NCI-H526 (cell line): ENCODE measurements at regions not wholly inside any gene's neighbourhood (a gene's known extent, or its start where the extent isn't known, plus 50 kb on each side); places are given as distances from the start of the nearest gene placed in this dataset.

Experiments used
- DNase-seq, 2 experiments: peaks; one replicate each; lab custom pipeline; 2025; lab: John Stamatoyannopoulos, UW

DNA sequence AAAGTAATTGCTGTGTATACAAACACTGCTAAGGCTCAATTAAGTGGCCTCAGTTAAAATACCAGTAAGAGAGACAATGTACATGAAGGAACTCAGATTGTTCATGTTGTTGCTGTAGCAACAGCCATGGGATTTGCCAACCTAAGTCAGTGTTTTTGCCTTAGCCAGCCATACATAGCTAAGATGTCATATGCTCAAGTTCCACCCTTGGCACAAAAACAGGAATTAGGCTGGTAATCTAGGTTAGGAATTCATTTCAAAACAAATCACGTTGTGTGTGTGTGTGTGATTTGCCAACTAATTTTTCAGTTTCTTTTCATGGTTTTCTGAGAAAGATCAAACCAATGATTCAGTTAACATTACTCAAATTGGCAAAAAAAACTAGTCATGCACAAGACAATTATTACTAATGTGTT, 143.7 kb upstream of the KCNMB2 start:
- DNase-seq, result no peak

DNA sequence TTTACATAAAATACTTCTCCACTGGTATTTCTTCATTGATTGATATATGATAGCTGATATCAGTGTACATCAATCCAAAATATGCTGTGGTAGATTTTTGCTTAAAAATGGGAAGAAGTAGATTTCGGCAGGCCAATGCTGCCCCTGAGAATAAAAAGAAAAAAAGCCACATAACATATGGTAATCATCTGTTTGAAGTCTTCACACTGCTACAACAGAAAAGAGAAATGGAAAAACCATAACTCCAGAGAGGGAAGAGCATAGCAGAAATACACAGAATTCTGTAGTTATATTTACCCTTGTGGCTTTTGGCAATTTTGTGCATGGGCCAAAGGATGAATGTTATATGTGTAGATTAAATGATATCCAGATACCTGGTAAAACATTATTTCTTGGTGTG, 143.1 kb upstream of the KCNMB2 start:
- DNase-seq, result no peak

DNA sequence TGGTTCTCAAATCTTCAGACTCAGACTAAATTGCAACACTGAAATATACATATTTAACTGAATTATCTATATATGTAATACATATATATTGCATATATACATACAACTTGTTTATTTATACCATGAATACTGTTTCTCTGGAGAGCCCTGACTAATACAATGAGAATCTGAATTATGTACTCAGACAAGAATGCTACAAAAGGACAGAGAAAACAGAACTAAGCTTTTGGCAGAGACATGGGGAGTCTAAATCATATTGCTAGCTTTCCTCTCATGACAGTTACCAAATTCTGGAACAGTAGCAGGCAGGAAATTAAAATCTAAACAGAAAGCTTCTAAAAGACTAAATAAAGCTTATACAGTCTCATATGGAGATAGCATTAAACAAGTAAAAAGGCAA, 142.4 kb upstream of the KCNMB2 start:
- DNase-seq, result no peak

DNA sequence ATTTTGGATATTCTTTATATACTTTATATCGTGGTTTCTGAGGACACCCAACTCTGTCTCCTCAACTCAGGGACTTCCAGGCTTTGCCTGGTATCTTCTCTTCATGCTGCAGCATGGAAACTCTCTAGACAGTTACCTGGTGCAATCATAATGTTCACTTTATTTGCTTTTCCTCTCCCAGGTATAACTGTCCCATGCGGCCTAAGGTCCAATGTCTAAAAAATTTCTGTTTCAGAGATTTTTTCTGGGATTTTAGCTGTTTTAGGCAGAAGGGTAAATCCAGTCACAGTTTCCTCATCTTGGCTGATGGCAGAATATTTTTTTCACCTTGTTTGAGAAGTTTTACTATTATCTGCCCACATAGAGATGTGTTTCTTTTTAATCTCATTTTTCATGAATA, 139.9 kb upstream of the KCNMB2 start:
- DNase-seq, result no peak

DNA sequence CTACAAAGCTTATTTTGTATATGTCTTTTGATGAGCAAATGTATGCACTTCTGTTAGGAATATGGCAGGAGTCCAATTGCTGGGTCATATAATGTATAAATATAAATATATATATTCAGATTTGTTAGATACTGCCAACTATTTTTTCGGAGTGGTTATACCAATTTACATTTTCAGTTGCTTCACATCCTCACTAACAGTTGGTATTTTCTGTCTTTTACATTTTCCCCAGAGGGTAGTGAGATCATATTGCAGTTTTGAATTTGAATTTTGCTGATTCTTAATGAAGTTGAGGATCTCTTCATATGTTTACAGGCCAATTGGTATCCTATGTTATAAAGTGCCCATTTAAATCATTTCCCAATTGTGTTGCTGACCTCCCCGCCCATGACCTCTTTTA, 139.0 kb upstream of the KCNMB2 start:
- peak in 1 of 2 experiments; percentile 57 for DNase-seq

DNA sequence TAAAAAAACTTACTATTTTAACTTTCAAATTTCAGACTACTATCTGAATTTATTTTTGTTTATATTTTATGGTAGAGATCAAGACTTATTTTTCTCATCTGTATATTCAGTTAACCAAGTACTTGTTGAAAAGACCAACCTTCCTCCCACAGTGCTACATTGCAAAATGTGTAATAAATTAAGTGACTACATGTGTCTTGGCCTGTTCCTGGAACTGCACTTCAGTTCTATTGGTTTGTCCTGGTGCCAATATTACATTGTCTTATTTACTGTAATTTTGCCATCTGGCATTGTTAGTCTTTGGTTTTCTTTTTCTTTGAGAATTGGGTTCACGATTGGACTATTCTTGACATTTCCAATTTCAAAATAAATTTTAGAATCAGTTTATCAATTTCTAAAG, 138.4 kb upstream of the KCNMB2 start:
- DNase-seq, result no peak

DNA sequence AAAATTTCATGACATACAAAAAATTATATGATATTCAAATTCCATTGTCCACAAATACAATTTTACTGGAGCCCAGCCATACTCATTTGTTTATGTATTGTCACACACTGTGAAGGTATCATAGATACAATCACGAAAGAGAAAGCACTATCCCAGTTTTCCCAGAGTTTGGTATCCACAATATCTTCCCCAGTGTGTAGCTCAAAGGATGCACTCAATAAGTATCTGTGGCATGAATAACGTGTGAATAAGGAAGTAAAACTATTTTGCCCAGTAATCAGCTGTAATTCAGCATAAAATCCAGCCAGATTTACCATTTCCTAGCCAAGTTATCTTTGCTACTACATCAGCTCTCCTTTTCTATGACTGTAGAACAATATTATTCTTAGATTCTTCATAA, 131.3 kb upstream of the KCNMB2 start:
- peak in 1 of 2 experiments; percentile 23 for DNase-seq

DNA sequence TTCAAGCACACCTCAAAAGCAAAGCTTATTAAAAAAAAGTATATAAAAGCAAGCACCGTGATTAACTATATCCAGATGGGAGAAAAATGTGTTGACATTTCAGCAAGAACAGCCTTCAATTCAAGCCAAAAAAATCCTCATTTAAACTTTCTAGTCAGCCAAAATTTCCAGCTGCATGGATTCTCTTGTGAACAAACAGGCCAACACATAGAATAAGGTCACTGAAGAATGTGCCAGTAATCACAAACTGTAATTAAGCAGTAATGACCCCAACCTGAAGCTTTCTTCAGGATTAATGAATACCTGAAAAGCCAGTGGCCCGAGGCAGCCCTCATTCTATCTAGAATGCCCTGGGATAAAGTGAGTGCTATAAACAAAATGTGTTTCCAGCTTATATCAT, 130.7 kb upstream of the KCNMB2 start:
- DNase-seq, result no peak

DNA sequence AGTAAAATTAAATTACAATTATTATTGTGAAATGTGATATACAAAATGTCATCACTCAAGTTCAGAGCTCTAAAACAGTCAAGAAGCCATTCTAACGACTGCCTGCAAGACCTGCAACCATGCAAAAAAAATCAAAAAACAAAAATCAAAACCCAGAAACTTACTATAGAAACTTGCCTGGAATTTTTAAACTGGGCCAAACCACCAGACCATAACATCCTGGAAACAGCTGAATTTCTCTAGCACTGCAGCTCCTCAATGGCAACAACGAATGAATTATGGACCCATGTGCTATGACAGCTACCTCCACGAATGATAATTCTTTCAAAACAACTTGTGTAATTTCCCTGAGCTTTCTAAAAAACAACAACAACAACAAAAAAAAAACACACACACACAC, 130.0 kb upstream of the KCNMB2 start:
- no peak for DNase-seq

DNA sequence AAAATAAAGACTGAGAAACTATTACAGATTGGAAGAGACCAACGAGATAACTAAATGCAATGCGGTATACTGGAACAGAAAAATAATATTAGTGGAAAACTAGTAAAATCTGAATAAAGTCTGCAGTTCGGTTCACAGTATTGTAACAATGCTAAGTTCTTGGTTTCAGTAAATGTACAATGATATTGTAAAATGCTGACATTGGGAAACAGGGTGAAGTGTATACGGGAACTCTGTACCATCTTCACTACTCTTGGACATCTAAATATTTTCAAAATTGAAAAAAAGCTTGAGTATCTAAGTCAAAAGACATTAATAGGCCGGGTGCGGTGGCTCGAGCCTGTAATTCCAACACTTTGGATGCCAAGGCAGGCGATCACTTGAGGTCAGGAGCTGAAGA, 120.9 kb upstream of the KCNMB2 start:
- no peak for DNase-seq

DNA sequence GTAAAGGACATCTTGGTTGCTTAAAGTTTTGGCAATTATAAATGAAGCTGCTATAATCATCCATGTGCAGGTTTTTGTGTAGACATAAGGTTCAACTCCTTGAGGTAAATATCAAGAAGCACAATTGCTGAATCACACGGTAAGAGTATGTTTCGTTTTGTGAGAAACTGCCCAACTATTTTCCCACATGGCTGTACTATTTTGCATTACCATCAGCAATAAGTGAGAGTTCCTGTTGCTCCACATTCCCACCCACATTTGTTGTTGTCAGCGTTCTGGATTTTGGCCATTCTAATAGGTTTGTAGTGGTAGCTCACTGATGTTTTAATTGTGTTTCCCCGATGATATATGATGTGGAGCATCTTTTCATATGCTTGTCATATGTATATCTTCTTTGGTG, 118.5 kb upstream of the KCNMB2 start:
- DNase-seq, result no peak

DNA sequence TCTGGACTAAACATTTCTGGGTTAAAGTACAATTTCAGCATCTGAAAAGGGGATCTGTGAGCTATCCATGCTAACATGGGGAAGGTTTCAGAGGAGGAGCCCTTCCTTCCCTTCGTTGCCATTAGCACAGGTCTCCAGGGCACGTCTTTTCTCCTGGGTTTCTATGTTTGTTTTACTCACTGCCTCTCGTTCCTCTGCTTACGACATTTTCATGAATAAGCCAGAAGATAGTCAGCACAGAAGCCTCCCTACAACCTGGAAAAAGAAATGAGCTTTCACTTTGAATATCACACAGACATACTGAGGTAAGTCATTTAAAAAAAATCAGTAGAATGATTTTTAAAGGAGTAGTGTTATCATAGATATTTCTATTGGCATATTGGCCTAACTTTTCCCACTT, 117.2 kb upstream of the KCNMB2 start:
- peak; percentile 36 to 53 for DNase-seq

DNA sequence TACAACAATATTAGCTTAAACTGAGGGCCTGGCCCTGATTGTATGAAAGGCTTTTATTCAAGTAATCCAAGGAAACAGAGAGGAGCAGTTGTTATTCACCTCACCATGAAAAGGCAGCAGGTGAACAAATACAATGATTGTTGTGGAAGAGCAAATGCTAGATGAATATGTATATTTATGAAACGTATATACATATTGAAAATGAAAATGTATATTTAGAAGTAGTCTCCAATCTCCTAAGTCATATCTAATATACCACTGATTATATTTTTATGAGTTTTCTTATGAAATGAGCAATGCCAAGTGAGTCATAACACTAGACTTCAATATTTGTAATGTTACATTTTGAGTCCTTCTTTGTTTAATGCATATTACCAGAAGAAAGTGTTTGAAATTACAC, 116.2 kb upstream of the KCNMB2 start:
- peak; percentile 62 to 73 for DNase-seq

DNA sequence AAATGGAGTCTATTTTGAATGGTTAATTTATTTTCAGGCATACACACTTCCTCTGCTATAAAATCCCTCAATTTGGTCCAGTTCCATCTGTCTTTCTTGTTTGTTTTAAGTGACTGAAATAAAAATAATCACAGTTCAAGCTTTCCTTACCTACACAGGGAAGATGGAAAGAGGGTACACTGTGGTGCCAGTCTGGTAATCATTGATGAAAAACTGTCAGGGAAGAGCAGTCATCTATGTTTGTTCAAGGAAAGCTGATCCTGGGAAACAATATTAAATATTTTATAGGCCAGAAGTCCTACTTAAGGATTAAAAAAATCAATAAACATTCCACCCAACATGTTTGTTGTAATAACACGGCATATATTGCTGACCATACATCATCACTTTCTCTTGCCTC, 115.2 kb upstream of the KCNMB2 start:
- DNase-seq, result peak; percentile 30 to 33

DNA sequence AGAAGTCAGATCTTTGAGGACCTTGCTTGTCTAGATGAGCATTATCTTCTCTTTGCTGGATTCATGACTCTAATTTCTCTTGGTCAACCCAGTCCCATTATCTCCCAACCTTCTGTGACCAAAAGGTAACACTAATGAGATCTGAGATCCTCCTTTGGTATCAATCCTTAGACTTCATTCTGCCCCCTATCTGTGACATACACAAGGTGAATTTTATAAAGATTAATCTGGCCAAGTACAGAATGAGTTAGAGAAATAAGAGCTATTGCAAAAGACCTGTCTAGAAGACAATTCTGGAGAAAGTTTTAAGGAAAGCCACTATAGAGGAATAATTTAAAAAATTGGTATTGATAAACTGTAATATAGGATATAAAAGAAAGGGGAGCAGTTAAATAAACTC, 113.8 kb upstream of the KCNMB2 start:
- DNase-seq, result no peak

DNA sequence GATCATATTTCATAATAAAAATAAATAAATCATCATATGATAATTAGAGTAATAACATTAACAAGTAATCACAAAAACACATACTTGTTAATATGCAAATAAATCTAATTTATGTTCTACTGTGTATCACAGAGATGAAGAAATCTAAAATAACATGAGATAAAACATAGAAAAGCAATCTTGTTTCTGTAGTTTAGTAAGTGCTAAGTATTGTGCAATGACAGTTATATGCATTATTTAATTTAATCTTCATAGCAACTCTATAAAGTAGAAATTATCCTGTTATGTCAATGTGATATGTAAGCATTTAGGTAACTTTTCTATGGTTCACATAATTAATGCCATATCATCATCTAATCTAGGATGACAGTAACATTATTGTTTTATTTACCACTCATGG, 108.2 kb upstream of the KCNMB2 start:
- no peak for DNase-seq

DNA sequence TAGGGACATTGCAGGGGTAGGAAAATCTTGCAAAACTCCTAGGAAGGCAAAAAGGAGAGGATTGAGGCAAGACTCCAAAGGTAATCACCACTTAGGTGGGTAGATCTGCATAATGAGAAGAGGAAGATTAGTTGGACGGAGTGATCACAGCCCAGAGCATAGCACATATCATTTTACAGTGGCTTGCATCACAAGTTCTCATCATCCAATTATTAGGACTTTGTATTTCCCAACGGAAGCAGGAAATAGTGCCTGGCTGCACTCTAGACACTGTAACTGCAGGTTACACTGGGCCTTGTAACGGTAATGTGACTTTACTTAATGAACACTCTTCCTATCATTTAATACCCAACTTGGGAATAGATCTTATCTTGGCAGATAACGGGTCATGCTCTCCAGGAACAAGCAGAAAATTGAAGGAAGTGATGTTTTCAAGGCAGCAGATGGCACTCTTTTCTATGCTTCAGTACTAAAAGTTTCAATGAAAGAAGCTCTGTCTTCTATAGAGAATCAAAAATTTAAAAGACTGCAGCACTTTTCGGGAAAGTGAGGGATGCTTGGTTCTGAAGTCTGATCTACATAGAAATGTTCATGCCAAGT, 101.9 kb upstream of the KCNMB2 start:
- DNase-seq, result peak in 1 of 2 experiments; percentile 31

DNA sequence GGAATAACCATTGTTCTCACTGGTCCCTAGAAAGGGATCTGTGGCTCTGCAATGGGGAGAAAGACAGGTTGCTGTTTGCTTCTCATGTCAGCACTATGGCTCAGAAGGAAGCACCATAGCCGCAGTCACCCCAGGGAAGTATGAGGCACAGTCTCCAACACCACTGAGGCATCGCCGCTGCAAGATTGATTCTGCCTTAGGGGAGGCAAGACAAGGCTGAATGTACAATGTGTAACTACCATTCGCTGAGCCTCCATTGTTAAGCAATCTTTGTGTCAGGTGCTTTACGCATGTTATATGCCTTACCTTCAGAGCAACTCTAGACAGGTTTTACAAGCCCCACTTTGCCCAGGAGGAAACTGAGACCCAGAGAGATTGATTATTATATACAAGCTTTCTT, 100.7 kb upstream of the KCNMB2 start:
- DNase-seq, result no peak

DNA sequence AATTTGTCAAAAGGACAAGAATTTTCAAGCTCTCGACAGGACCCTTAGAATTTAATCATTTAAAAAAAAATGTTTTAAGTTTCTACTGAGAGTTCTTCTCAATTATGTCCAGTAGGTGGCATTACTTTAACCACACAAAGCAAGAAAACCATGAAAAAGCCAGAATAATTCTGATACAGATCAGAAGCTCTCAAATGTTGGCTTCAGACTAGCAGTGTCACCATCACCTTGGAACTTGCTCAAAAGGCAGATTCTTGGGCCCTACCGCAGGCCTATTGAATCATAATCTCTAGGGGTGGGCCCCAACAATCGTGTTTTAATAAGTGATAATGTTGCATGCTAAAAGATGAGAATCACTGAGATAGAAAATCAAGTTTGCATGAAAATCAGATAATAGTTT, 99.5 kb upstream of the KCNMB2 start:
- peak; percentile 20 to 54 for DNase-seq

DNA sequence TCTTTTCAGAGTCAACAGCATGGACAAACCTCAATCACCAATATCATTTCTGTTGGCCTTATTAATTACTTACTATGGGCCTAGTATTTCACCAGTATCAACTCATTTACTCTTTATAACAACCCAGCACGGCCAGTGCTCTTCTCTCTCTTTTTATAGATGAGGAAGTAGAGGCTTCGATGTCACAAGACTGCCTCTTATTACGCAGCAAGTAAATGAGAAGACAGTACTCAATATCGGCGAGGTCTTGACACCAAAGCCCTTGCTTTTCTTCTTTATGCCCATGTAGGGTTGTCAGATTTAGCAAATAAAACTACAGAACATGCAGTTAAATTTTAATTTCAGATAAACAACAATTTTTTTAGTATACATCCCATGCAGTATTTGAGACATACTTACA, 99.0 kb upstream of the KCNMB2 start:
- DNase-seq, result no peak

DNA sequence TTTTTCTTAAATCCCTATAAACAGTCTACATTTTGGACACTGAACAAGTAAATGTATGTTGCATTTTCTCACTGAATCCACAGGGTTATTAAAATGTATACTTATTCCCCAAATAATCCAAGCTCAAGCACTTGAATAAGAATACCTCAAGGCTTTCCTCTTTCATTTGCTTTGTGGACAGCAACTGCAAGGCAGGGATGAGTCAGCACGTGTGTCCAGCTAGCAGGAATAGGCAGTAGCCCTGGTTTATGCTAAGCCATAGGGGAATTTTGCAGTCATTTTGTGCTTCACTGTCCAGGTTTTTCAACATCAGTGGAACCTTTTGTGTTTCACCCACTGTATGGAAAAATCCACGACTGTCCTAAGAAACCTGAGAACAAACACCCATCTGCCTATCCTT, 96.7 kb upstream of the KCNMB2 start:
- DNase-seq, result no peak

DNA sequence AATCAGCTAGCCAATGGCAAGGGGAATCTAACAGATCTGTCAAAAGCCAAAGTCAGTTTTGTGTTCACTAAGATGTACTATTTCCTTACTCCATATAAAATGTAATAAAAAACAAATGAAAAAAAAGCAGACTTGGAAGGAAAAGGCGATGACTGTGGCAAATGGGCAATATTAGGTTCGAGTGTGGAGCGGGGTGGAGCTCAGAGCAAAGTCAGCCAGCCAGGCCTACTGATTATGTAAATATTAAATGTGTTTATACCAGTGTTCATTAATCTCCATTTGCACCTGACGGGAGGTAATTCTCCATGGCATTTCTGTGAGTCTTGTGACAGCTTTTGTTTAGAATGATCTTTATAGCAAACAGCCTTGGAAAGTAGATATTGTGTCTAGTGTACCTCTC, 96.2 kb upstream of the KCNMB2 start:
- DNase-seq, result peak in 1 of 2 experiments; percentile 13

DNA sequence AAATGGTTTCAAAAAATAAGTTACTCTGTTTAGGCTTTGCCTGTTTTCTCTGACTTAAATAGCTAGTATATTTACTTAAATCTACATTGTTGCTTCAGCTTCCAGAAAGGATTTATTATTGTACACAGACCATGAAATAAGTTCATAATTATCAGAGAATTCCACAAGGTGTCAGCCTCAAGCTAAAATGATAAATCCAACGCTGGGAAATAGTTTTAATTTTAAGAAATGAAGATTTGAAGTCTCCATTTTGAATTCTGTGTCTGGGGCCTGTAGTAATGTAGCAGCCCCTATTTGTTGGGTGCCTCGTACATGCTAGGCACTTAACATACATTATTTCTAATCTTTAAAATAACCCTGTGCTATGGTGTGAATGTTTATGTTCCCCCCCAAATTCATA, 92.6 kb upstream of the KCNMB2 start:
- peak in 1 of 2 experiments; percentile 39 for DNase-seq

DNA sequence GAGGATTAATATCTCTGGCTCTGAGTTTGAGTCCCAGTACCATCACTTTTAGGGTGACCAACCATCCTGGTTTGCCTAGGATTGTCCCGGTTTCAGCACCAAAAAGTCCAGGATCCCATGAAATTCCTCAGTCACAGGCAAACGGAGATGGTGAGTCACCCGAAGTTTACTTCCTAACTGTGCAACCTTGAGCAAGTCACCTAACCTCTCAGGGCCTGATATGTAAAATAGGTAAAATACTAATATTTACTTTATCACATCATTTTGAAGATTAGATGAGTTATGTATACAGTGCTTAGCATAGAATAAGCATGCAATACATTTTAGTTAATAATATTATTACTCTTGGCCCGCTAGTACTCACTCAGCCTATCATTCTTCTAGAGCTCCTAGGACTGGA, 91.1 kb upstream of the KCNMB2 start:
- DNase-seq, result no peak

DNA sequence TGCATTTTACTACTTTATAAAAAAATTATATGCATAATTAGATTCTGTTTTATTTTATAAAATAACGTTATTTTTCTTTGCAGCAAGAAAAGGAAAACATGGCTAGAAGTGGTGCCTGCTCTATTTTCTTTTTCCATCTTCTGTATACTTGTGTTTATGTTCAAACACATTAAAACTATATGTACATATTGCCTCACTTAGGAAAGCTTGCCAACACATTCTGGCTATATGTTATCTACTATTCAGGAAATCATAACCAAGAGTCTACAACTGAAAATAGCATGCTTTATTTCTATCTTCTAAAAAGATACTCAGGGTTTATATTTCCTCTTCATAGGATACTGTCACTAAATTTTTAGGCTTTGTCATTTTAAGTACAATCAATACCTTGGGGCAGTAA, 90.2 kb upstream of the KCNMB2 start:
- no peak for DNase-seq
